GM21825 (cell line): ENCODE measurements at regions not wholly inside any gene's neighbourhood (a gene's known extent, or its start where the extent isn't known, plus 50 kb on each side); places are given as distances from the start of the nearest gene placed in this dataset.
"Not testable (repeated sequence)": the region's sequence is repeated elsewhere in the genome, so short reads cannot be mapped to it uniquely, and the experiment has no call there.

Experiments
- ATAC-seq: cut with Tn5 transposase; IDR thresholded peaks from one replicate; pipeline ENCODE4 v1.9.1; 2021; ENCODE audit warnings: mild to moderate bottlenecking, moderate library complexity; ENCODE audit not compliant: unreplicated experiment

DNA sequence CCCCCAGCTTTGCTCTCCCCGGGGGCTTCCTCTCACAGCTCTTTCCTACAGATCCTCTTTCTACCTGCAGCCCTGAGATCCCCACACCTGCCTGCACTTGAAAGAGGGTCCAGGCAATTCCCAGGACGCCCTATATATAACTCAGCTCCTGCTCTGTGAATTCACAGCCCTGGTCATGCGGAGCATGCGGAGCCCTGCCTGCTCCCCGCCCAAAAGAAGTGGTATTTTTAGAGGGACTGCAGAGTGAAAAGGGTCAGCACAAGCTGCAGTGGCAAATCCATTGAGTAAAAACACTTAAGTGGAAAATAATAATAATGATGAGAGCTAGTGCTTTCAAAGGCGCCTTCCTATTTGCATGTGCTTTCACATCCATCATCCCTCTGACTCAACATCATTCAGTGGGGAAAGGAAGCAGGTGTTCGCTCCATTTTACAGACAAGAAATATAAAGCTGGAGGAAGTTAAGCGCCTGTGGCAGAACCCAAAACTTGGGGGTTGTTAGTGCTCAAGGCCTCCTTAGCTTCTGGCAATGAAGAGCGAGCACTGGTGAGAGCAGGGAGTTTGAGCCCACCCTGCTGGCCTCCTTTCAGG, 76.3 kb upstream of the LIPC start:
- ATAC-seq, result no peak

DNA sequence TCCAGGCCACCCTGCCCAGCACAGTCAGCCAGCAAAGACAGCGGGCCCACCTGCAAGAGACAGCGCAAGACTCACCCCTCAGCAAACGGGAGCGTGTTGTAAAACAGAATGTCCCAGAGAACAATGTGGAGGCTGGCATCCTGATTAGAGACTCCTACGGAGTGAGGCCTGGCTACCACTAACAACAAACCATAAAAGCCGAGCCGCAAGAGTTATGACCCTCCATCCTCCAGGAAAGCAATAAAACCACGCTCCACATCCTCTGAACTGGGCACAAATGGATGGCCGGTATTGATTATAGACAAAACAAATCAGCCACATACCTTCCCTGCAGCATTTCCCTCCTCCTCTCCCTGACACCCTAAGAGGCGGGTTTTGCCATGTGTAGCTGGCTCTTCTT, 75.8 kb upstream of the LIPC start:
- no peak for ATAC-seq

- no peak for ATAC-seq
These were observed 74.0 kb upstream of the LIPC start for GRCh38 chr15:58357529-58358476.

GRCh38 chr15:58360421-58361090, 71.2 kb upstream of the LIPC start:
- ATAC-seq, result no peak

DNA sequence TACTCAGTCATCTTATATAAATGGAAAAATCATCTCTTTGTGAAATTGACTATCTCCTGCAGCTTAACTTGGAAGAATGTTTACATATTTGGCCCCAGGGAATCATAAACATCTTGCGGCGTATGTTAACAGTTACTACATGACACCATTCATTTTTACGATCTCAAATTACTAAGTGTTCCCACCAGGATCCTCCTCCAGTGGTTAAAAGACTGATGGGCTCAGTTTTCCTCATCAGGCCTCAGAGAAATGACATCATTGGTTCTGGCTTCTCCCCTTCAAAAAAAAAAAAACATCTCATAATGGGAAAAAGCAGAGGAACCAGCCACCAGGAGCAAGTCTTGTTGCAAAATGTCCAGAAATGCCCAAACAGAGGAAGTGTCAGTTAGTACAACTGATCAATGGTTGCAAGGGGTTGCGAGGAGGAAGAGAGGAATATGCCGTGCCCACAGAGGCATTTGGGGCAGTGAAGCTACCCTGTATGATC, 70.5 kb upstream of the LIPC start:
- no peak for ATAC-seq

DNA sequence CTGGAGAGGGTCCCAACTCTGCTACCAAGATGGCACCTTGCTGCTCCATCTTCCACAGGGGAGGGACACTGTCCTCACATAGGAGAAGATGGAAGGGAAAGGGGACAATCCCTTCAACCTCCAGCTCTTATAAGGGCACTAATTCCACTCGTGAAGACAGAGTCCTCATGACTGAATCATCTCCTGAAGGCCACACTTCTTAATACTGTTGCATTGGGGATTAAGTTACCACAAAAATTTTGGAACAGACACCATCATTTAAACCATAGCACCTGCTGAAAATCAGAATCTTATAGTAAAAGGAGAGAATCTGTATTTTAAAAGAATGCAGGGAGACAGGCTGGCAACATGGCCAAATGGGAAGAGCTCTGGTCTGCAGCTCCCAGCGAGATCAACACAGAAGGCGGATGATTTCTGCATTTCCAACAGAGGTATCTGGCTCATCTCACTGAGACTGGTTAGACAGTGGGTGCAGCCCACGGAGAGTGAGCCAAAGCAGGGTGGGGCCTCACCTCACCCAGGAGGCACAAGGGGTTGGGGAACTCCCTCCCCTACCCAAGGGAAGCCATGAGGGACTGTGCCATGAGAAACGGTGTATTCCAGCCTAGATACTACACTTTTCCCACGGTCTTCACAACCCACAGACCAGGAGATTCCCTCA, 69.4 kb upstream of the LIPC start:
- no peak for ATAC-seq

DNA sequence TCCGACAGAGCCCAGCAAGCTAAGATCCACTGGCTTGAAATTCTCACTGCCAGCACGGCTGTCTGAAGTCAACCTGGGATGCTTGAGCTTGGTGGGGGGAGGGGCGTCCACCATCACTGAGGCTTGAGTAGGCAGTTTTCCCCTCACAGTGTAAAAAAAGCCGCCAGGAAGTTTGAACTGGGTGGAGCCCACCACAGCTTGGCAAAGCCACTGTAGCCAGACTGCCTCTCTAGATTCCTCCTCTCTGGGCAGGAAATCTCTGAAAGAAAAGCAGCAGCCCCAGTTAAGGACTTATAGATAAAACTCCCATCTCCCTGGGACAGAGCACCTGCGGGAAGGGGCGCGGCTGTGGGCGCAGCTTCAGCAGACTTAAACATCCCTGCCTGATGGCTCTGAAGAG, 68.7 kb upstream of the LIPC start:
- ATAC-seq, result not testable (repeated sequence)

DNA sequence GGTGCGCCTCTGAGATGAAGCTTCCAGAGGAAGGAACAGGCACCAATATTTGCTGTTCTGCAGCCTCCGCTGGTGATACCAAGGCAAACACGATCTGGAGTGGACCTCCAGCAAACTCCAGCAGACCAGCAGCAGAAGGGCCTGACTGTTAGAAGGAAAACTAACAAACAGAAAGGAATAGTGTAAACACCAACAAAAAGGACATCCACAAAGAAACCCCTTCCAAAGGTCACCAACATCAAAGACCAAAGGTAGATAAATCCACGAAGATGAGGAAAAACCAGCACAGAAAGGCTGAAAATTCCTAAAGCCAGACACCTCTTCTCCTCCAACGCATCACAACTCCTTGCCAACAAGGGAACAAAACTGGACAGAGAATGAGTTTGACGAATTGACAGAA, 68.1 kb upstream of the LIPC start:
- ATAC-seq, result not testable (repeated sequence)

GRCh38 chr15:58365098-58365497, 66.7 kb upstream of the LIPC start:
- ATAC-seq, result not testable (repeated sequence)

DNA sequence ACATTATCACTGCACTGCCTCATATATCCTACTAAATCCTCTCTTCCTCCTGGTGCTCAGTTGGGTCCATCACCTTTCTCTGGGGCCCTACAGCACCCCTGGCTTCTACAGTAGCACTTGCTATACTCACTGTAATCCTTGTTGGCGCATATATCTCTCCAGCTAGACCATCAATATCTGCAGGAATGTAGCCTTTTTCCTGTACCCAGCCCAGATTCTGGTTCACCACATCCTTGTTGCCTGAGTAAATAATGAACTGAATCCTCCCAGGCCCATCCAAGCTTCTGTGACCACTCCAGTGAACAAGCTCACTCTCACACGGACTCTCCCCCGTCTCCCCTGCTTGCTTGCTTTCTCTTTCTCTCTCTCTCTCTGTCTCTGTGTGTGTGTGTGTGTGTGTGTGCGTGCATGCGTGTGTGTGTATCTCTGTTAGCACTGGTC, 62.5 kb upstream of the LIPC start:
- no peak for ATAC-seq

DNA sequence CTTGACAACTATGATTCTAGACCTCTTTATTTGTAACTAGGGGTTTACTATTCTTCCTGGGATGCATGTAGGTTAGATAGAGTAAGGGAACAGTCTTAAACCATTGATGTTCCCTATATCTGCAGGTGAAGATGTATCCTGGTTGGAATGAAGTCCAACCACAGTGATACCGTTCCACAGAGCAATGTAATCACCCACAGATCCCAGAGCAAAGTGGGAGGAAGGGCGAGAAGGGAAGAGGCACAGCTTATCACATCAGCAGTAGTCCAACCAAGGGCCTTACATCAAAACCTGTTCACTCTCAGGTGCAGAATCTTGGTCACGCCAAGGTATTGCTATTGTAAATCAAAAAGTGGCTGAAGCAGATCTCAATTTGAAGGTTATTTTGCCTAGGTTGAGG, 61.8 kb upstream of the LIPC start:
- no peak for ATAC-seq

- ATAC-seq, result no peak
These were observed 57.6 kb upstream of the LIPC start for GRCh38 chr15:58374147-58374546.

DNA sequence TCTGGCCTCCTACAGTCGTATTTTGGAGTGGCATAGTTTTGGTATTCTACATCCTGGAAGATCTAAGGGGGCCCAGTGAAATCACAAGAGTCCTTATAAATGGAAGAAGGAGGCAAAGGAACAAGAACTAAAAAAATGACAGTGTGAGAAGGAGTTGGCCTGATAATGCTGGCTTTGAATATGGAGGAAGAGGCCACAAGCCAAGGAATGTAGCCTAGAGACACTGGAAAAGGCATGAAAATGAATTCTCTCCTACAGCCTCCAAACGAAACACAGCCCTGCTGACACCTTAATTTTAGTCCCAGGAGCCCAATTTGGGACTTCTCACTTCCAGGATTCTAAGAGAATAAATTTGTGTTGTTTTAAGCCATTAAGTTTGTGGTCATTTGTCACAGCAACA, 54.6 kb upstream of the LIPC start:
- ATAC-seq, result no peak

DNA sequence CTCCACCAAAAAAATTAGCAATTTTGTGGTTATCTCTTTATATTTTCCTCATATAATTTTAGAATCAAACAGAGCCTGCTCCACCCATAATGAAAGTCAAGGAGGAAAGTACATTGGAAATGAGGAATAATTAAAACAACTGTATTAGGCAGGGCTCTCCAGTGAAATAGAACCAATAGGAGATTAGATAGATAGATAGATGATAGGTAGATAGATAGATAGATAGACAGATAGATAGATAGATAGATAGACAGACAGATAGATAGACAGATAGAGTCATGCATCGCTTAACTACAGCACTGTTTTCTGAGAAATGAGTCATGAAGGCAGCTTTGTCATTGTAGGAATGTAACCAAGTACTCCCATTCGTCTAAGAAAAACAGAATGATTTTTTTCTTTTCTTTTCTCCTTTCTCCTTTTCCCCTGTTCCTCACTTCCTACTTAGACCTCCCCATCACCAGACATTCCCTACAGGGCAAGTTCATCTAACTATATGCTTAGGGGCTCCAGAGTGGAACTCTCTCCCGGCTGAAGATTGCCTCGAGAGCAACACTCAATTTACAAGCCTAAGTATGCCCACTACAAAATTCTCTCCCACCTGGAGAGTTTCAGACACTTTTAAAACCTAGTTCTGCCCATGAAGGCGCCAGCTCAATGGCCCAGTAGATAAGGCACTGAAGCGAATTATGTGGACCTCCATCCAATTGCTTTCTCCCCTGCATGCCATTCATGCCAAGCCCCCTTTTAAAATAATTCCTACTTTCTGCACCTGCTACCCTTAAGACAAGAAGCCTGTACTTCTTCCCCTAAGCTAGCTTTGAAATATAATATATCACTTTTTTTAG, 53.3 kb upstream of the LIPC start:
- ATAC-seq, result no peak

DNA sequence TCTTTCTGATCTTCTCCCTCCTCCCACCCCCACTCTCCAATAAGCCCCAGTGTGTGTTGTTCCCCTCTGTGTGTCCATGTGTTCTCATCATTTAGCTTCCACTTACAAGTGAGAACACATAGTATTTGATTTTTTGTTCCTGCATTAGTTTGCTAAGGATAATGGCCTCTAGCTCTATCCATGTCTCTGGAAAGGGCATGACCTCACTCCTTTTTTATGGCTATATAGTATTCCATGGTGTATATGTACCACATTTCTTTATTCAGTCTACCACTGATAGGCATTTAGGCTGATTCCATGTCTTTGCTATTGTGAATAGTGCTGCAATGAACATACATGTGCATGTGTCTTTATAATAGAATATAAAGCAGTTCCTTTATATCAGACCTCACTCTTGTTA, 52.3 kb upstream of the LIPC start:
- not testable (repeated sequence) for ATAC-seq

DNA sequence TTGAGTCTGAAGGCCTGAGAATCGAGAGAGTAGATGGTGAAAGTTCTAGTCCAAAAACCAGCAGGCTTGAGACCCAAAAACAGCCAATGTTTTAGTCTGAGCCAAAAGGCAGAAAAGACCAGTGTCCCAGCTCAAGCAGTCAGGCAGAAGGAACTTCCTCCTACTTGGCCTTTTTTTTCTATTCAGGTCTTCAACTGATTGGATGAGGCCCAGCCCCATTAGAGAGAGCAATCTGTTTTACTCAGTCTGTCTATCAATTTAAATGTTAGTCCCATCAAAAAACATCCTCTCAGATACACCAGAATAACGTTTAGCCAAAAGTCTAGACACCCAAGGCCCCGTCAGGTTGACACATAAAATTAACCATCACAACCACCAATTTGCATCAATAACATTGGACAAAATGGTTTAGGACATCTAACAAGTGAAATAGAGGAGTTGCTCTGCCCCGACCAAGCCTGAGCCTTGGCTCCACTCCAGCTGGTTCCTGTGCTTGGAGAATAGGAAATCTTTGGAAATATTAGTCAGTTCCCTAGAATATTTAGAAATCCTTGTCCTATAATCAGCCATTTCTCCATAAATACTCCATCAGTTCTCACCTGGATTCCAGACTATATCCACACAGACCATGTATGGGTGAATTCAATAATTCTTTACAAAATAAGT, 51.4 kb upstream of the LIPC start:
- no peak for ATAC-seq

DNA sequence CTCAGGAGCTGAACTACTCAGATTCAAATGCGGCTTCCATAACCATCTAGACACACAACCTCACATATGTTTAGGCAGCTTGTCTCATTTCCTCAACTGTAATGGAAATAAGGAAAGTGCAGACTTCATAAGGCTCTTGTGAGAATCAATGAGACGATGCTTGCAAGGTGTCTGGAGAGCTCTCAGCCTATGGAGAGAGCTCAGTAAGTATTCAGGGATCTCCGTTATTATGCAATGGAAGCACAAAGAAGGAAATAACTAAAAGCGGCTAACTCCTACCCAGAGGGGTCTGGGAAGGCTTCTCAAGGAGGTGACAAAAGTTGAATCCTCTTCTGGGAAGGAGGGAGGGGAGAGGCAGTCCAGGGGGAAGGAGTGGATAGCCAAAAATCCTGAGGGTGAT, 50.1 kb upstream of the LIPC start:
- ATAC-seq, result no peak
